ENCODE measurements at regions not wholly inside any gene's neighbourhood (a gene's known extent, or its start where the extent isn't known, plus 50 kb on each side); places are given as distances from the start of the nearest gene placed in this dataset.

GRCh38 chr4:97270051-97270450 lies 873.2 kb downstream of the STPG2 start:
- TF ChIP-seq, protein P1, sequence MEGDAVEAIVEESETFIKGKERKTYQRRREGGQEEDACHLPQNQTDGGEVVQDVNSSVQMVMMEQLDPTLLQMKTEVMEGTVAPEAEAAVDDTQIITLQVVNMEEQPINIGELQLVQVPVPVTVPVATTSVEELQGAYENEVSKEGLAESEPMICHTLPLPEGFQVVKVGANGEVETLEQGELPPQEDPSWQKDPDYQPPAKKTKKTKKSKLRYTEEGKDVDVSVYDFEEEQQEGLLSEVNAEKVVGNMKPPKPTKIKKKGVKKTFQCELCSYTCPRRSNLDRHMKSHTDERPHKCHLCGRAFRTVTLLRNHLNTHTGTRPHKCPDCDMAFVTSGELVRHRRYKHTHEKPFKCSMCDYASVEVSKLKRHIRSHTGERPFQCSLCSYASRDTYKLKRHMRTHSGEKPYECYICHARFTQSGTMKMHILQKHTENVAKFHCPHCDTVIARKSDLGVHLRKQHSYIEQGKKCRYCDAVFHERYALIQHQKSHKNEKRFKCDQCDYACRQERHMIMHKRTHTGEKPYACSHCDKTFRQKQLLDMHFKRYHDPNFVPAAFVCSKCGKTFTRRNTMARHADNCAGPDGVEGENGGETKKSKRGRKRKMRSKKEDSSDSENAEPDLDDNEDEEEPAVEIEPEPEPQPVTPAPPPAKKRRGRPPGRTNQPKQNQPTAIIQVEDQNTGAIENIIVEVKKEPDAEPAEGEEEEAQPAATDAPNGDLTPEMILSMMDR (conservative IDR thresholded peaks at IDR 0.05; ENCODE audit: low read depth in 2 of 2): no peak
- TF ChIP-seq EZH2 (IDR thresholded peaks at IDR 0.05; ENCODE audit: low read depth, unreplicated experiment) (no peak), POLR2AphosphoS5 (IDR thresholded peaks at IDR 0.05; ENCODE audit: low read depth) (no peak), JUNB (IDR thresholded peaks at IDR 0.05; ENCODE audit: unreplicated experiment) (no peak)
- TF ChIP-seq, protein P2, sequence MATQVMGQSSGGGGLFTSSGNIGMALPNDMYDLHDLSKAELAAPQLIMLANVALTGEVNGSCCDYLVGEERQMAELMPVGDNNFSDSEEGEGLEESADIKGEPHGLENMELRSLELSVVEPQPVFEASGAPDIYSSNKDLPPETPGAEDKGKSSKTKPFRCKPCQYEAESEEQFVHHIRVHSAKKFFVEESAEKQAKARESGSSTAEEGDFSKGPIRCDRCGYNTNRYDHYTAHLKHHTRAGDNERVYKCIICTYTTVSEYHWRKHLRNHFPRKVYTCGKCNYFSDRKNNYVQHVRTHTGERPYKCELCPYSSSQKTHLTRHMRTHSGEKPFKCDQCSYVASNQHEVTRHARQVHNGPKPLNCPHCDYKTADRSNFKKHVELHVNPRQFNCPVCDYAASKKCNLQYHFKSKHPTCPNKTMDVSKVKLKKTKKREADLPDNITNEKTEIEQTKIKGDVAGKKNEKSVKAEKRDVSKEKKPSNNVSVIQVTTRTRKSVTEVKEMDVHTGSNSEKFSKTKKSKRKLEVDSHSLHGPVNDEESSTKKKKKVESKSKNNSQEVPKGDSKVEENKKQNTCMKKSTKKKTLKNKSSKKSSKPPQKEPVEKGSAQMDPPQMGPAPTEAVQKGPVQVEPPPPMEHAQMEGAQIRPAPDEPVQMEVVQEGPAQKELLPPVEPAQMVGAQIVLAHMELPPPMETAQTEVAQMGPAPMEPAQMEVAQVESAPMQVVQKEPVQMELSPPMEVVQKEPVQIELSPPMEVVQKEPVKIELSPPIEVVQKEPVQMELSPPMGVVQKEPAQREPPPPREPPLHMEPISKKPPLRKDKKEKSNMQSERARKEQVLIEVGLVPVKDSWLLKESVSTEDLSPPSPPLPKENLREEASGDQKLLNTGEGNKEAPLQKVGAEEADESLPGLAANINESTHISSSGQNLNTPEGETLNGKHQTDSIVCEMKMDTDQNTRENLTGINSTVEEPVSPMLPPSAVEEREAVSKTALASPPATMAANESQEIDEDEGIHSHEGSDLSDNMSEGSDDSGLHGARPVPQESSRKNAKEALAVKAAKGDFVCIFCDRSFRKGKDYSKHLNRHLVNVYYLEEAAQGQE (IDR thresholded peaks at IDR 0.05; ENCODE audit: unreplicated experiment): no peak

Data from GM23338 (cell line).